ENCODE measurements at regions not wholly inside any gene's neighbourhood (a gene's known extent, or its start where the extent isn't known, plus 50 kb on each side); places are given as distances from the start of the nearest gene placed in this dataset.

DNA sequence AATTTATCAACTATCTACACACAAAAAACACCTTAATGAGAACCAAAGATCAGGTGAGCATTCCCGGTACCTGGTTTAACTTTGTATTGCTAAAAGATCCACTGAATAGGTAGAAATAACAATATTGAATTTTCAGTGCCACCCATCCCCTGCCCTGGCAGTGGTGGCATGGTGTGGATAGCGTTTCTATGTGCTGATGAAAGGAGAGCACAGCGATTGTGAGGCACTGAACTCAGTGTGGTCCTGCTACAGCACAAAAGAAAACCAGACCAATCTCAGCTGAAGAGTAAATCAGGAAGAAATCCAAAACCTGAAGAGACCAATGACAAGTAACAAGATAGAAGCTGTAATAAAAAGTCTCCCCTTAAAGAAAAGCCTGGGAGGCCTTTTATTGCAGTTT, 984.6 kb upstream of the AGA start:
- DNase-seq (ENCODE audit: low read depth, low spot score) = no peak
- TF ChIP-seq, protein P1, sequence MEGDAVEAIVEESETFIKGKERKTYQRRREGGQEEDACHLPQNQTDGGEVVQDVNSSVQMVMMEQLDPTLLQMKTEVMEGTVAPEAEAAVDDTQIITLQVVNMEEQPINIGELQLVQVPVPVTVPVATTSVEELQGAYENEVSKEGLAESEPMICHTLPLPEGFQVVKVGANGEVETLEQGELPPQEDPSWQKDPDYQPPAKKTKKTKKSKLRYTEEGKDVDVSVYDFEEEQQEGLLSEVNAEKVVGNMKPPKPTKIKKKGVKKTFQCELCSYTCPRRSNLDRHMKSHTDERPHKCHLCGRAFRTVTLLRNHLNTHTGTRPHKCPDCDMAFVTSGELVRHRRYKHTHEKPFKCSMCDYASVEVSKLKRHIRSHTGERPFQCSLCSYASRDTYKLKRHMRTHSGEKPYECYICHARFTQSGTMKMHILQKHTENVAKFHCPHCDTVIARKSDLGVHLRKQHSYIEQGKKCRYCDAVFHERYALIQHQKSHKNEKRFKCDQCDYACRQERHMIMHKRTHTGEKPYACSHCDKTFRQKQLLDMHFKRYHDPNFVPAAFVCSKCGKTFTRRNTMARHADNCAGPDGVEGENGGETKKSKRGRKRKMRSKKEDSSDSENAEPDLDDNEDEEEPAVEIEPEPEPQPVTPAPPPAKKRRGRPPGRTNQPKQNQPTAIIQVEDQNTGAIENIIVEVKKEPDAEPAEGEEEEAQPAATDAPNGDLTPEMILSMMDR (IDR thresholded peaks at IDR 0.05; ENCODE audit: low read depth, low read length) = no peak
- H3K4me3 ChIP-seq (ENCODE audit: low read depth, low read length) = no peak overlapping the region
- in situ Hi-C loops (cut with HindIII; ENCODE audit: low sequenced_read_pairs) = no loop called here

DNA sequence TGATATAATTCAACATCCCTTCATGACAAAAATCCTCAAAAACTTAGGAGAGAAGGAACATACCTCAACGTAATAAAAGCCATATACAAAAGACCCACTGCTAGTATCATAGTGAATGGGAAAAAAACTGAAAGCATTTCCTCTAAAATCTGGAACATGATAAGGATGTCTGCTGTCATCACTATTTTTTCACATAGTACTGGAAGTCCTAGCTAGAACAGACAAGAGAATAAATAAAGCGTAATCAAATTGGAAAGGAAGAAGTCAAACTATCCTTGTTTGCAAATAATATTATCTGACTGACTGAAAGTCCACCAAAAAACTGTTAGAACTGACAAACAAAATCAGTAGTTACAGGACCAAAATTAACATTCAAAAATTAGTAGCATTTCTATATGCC, 985.4 kb upstream of the AGA start:
- no peak for DNase-seq (ENCODE audit: low read depth, low spot score)
- no peak overlapping the region for H3K4me3 ChIP-seq (ENCODE audit: low read depth, low read length)
- in situ Hi-C loops (cut with HindIII; ENCODE audit: low sequenced_read_pairs) = no loop called here
- TF ChIP-seq, protein P1 (IDR thresholded peaks at IDR 0.05; ENCODE audit: low read depth, low read length) = no peak

DNA sequence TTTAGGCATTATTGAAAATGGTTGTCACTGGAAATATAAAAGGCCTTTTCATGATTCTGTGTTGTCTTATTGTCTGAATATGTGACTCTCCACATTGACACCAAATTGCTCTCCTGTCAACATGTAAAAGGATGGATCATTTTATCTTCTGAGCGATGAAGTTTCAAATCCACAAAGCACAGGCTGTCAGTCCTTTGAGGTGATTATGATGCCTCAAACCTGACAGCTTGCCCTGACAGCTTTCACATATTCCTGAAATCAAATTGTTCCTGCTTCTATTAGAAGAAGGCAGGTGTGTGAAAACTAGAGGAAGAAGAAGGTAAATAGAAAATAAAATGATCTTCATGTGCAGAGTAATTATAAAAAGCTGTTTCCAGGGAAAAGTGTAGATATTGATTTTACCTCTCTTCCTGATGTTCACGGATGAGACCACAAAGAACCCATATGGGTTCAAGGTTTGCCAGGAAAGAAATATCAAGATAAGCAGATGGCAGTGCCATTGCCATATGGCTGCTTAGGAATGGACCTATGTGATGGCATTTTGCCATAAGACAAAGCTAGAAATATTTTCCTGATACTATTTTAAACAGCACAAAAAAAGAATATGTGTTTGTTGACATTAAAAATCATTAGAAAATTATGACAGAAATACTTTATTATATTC, 1006.3 kb upstream of the AGA start:
- TF ChIP-seq, protein P1 (IDR thresholded peaks at IDR 0.05; ENCODE audit: low read depth, low read length) = no peak
- in situ Hi-C loops (cut with HindIII; ENCODE audit: low sequenced_read_pairs) = no loop called here
- no peak for DNase-seq (ENCODE audit: low read depth, low spot score)
- H3K4me3 ChIP-seq (ENCODE audit: low read depth, low read length) = no peak overlapping the region

DNA sequence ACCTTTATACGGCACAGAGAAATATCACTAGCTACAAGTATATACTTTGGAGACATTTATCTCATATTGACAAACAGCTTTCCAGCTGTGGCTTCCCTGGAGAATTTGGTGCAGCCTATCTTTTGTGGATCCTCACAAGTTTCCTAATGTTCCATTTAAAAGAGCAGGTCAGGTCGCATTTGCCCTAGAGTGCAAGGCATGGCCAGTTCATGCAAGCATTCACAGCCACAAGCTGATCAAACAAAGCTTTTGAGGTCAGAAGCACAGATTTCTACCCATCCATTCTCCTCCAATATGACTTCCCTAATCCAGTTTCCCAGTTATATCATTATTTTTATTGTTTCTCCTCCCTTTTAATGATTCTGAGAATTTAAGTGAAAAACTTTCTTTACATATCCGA, 1008.4 kb upstream of the AGA start:
- no peak for DNase-seq (ENCODE audit: low read depth, low spot score)
- H3K4me3 ChIP-seq (ENCODE audit: low read depth, low read length) = no peak overlapping the region
- TF ChIP-seq, protein P1 (IDR thresholded peaks at IDR 0.05; ENCODE audit: low read depth, low read length) = no peak
- in situ Hi-C loops (cut with HindIII; ENCODE audit: low sequenced_read_pairs) = no loop called here

DNA sequence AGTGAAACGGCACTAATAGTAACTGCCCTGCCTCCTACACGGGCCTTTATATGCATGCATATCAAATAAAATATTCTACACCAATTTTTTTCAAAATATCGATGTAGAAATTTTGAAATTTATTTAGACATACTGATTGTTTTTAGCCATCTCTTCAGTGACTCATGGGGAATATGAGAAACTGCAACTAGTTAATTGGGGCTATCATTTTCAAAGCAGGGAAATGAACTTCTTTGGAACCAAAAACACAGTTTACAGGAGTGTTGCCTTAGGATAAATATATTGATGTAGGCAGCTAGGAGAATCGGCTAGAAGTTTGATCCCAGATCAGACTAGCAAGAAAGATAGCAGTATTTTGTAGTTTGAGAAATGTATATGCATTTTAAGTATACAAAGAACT, 1010.8 kb upstream of the AGA start:
- DNase-seq (ENCODE audit: low read depth, low spot score) = no peak
- TF ChIP-seq, protein P1 (IDR thresholded peaks at IDR 0.05; ENCODE audit: low read depth, low read length) = no peak
- in situ Hi-C loops (cut with HindIII; ENCODE audit: low sequenced_read_pairs) = no loop called here
- no peak overlapping the region for H3K4me3 ChIP-seq (ENCODE audit: low read depth, low read length)

DNA sequence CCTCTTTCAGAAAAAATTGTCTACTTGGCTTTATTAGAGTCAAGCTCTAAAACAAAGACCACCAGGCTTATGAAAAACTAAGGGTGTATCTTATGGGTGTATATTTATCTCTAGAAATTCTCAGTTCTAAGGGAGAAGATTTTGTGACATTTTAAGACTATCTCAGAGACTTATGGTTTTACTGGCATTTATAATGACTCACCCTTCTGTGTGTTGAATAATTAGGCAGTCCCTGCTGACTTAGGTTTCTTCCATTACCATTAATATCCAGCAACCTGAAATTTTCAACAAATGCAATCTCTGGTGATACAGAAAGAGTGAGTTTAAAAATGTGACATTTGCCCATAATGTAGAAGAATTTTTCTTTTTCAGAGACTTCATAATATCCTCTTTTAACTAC, 1015.0 kb upstream of the AGA start:
- TF ChIP-seq, protein P1 (IDR thresholded peaks at IDR 0.05; ENCODE audit: low read depth, low read length) = no peak
- in situ Hi-C loops (cut with HindIII; ENCODE audit: low sequenced_read_pairs) = no loop called here
- DNase-seq (ENCODE audit: low read depth, low spot score) = no peak
- no peak overlapping the region for H3K4me3 ChIP-seq (ENCODE audit: low read depth, low read length)

All from astrocyte of the spinal cord (primary cell).